ENCODE measurements at regions not wholly inside any gene's neighbourhood (a gene's known extent, or its start where the extent isn't known, plus 50 kb on each side); places are given as distances from the start of the nearest gene placed in this dataset.

DNA sequence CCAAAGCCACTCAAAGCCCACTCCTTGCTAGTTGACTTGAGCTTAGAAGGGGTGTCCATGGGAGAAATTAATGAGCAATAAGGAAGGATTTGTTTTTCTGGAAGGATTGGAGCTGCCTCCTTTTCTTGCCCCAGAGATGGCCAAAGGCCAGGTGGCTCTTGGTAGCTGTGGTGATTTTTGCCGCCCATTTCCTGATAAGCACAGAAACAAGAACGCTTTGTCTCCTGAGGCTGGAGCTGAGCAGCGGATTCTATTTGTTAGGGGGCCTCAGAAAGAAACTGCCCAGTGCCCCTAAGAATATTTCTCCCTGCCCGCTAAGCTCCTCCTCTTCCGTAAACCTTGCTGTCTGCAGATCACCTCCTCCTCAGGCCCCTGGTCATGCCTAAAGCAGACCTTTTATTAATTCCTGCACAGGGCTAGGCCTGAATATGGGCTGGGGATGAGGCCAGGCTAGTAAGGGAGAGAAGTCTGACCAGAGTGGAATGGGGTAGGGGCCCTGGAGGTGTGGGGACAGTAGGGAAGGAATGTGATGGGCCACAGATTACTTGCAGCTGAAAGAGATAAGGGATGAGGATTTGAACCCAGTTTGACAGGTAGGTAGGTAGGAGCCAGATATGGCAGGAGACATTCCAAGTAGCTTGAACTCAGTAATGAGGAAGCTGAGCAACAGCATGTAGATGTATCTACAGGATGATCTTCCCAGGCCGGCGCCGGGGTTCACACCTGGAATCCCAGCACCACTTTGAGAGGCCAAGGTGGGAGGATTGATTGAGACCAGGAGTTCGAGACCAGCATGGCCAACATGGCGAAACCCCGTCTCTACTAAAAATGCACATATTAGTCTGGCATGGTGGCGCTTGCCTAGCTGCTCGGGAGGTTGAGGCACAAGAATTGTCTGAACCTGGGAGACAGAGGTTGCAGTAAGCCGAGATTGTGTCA, 71.2 kb upstream of the NAA20 start:
- no peak for DNase-seq (ENCODE audit: low read depth in 1 of 2, low spot score in 1 of 2)

DNA sequence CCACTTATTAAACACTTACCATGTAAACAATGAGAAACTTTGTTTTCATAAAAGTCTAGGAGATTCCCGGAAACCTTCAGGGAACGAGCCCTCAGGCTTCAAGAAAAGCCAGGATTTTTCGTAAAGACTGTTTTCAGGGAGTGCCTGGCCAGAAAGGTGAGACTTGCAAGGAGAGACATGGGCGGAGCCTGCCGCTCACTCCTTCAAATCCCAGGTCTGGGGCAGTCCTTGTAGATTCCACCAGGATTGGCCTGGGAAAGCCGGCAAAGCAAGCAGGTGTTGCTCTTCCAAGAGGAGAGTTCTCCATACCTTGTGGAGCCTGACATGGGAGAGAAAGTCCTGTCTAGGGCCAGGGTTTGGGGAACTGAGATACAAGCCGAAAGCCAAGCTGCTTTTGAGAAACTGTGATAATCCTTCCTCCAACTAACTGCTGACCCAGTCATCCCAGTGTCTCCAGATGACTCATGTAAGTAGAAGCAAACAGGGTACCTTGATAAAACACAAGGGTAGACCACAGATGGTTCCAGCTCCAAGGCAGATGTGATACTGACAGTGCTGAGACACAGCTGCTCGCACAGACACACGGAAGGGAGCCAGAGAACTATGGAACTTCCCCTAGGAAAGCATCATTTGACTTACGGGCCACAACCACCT, 69.4 kb upstream of the NAA20 start:
- no peak for DNase-seq (ENCODE audit: low read depth in 1 of 2, low spot score in 1 of 2)

DNA sequence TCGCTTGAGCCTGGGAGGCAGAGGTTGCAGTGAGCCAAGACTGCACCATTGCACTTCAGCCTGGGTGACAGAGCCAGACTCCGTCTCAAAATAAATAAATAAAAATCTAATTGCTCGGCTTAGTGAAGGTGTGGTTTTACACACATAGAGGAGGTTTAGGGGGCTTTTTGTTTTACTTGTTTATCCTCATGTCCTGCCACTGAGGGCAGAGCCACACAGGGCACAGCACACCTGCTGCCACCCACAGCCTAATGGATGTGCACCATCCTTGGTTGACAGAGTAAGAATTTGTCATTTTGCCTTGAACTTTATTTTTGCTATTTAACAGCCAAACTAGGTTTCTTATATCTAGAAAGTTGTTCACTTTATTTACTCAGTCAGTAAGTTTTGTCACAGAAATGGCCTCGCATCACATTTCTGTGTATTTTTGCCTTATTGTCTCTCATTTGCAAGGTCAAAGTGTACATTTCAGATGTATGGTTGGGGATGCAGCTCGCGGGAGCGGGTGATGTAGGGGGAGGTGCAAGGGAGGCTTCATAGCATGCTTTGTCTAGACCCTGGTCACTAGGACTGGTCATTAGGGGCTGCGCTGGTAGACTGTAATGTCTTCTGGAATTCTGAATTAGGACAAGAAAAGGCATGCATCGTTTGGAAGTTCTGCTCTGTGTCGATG, 67.8 kb upstream of the NAA20 start:
- no peak for DNase-seq (ENCODE audit: low read depth in 1 of 2, low spot score in 1 of 2)

DNA sequence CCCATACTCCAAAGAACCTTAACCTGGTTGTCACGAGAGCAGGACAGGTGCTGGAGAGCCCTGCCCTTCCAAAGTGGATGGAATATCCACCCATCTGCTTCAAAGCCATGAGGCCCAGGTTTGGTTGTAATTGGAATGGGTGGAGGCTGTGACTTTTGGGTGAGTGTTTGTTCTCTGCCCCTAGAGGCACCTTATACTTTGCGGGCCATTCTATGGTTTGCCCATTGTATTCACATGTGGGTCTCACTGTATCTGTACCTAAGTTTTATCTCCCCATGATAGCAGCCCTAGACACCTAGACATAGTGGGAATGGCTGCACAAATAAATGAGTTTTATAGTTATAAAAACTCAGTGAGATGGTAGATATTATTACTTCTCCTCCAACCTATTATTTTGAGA, 67.1 kb upstream of the NAA20 start:
- no peak for DNase-seq (ENCODE audit: low read depth in 1 of 2, low spot score in 1 of 2)

DNA sequence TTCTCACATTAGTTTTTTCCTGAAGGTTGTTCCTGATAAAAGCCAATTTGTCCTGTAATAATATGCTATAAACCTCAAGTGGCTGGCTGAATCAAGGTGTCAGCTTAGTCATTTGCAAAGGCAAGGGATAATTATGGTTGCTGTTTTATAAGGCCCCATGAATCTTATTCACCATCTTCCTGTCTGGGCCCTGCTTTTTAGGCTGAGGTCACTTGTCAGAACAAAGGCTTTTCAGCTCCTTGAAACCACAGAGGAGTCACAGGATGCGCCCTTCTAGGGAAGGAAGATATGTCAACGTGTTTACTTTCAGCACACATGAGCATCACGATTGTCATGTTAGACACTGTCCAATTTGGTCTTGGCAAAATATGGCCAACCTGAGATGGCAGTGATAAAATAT, 64.8 kb upstream of the NAA20 start:
- DNase-seq (ENCODE audit: low read depth in 1 of 2, low spot score in 1 of 2): no peak

DNA sequence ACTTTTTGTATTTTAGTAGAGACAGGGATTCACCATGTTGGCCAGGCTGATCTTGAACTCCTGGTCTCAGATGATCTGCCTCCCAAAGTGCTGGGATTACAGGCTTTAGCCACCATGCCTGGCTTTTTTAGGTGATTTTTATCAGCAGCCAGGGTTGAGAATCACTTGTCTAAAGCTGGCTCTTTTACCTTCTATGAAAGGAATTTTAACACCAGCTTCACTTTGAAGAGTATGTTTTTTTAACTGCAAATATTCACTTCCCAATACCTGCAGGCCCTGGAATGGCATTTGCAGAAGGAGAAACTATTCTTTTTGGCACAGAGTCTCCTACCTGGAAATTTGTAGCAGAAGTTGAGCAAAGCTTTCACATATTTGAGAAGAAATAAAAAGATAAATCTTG, 63.6 kb upstream of the NAA20 start:
- no peak for DNase-seq (ENCODE audit: low read depth in 1 of 2, low spot score in 1 of 2)

DNA sequence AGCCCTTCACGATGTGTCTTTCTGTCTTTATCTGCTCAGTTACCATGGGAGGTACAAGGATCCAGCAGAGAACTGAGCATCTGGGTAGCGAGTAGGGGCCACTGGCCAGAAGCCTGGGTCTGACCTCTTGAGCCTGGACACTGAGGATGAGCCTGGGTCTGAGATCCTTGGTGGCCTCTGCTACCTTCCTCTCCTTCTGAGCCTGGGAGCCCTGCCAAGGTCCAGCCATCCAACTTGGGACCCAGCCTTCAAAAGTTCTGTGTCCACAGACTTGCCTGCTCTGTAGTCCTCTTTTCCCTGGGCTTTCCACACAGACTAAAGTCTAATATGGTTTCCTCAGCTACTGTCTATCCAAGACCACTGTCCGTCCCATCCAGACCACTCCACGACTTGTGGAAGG, 60.2 kb upstream of the NAA20 start:
- no peak for DNase-seq (ENCODE audit: low read depth in 1 of 2, low spot score in 1 of 2)

DNA sequence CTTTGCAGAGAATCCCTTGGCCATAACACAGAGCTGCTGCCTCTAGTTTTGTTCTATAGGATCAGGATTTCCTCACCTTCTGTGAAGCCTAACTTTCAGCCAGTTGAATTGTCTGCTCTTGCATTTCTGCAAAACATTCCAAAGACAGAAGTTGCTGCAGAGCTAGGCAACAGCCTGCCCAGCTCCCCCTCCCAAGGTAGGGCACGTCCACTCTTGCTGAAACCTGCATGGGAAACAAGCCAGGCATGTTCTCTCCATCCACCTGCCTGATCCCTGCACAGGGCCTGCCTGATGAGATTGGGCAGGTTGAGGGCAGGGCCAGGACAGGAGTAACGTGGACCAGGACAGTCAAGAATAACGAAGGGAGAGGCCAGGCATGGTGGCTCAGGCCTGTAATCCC, 58.9 kb upstream of the NAA20 start:
- DNase-seq (ENCODE audit: low read depth in 1 of 2, low spot score in 1 of 2): no peak

DNA sequence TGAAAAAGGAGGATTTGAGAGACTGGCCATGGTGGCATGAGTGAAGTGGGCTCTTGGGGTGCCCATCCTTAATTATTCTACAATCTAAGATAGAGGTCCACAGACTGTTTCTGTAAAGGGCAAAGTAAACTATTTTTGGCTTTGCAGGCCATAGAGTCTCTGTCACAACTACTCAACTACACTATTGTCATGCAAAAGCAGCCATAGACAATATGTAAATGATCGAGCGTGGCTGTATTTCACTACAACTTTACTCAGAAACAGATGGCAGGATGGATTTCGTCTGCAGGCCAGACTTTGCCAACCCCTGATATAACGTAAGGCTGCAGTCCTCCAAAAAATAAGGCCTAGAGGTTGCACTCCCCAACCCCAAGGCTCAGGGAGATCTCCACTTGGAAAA, 58.2 kb upstream of the NAA20 start:
- no peak for DNase-seq (ENCODE audit: low read depth in 1 of 2, low spot score in 1 of 2)

DNA sequence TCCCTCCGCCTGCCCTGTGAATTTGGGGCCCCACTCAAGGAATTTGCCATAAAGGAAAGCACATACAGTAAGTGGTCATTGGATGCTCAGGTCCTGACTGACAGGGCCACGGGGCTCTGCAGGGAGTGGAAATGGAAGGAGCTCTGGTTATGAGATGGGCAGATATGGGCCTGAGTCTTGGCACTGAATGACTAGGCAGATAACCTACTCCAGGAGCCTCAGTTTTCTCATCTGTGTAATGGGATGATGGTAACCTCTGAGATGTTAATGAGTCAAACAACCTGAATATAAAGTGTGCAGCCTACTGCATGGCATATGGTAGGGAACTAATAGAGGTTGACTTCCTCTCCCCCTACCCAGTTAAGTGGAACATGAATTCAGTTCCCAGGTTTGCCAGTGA, 56.4 kb upstream of the NAA20 start:
- DNase-seq (ENCODE audit: low read depth in 1 of 2, low spot score in 1 of 2): no peak

DNA sequence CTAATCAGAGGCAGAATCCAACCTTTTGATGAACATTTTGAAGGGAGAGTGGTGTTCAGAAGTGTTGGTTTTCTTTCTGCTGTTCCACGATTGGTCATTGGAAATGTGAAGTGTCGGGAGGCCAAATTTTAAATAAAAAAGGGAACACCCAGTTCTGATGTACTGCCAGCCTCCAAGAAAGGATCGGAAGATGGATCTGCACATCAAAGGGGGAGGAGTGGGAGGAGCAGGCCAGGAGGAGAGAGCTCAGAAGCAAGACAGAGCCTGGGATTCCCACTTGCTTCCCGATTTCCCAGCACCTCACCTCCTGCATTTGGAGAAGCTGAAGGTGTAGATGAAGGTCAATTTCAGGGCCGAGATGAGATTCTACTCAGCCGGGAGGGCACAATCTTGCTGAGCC, 55.9 kb upstream of the NAA20 start:
- no peak for DNase-seq (ENCODE audit: low read depth in 1 of 2, low spot score in 1 of 2)

DNA sequence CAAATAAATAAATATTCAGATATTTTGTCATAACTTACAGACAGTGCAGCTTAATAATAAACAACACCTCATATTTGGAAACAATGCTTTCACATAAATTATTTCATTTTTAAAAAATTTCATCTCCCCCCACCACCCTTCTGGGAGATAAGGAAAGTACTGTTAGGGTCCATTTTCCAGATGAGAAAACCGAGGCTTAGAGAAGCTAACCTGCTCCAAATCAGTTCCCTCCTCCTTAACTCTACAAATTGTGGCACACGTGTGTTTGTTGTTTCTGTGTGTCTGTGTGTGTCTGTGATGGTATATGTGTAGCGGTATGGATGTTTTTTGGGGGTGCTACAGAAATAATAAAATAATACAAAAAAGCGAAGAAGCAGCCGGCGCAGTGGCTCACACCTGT, 54.2 kb upstream of the NAA20 start:
- DNase-seq (ENCODE audit: low read depth in 1 of 2, low spot score in 1 of 2): no peak

DNA sequence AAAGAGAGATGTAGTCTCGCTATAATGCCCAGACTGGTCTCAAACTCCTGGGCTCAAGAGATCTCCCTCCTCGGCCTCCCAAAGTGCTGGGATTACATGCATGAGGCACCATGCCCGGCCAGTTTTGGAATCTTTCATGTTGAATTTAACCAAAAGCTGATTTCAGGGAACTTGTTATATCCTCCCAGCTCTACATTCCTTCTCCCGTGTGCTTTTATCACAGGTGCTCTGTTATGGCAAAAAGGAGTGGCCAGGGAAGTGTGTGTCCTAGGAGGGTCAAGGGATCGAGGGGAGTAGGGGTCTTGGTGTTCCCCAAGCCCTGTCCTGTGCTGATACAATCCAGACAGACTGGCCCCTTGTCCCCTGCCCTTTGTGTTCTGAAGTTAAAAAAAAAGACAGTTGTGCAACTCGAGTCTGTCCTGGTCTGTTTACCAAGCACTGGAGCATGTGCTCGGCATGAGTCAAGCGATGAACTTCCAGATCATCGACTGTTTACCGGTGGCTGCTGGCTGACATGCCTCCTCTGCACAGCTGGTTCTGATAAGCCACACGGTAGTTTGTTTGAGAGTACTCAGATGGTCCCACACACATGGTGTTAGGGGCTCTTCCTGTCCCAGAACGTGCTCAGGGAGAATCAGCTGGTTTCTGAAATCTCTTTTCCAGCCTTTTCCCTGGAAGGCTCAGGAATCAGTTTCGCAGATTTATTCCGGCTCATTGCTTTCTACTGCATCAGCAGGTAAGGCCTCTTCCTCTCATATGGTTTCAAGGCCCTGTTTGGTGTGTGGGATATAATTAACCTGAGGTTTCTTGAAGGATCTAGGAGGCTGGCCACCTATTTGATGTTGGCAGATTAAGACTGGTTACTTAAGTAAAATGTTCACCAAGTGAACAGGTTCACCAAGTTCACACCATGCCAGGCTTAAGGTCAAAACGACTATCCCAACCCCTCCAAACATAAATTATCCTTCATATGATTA, 52.6 kb upstream of the NAA20 start:
- DNase-seq (ENCODE audit: low read depth in 1 of 2, low spot score in 1 of 2): no peak

DNA sequence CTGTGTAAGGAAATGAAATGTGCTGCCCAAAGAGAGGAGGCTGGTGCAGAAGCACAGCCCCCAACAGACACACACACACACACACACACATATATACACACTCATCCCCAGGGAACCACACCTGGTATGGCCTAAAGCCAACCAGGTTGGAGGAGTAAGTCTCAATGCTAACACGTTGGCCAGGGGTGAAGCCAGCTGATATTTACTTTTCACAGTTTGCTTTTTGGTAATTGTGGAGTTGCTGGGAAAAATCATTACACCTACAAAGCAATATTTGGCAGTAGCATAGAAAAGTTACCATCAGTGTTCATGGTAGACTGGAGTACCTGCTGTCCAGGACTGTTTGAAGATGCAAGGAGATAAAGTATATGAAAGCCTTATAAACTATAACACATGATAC, 50.3 kb upstream of the NAA20 start:
- no peak for DNase-seq (ENCODE audit: low read depth in 1 of 2, low spot score in 1 of 2)
